NK-92 (cell line): ENCODE measurements at regions not wholly inside any gene's neighbourhood (a gene's known extent, or its start where the extent isn't known, plus 50 kb on each side); places are given as distances from the start of the nearest gene placed in this dataset.

ENCODE experiments used
- DNase-seq: peaks from one replicate; lab custom pipeline; 2025; ENCODE audit not compliant: unreplicated experiment; lab: John Stamatoyannopoulos, UW

GRCh38 chr2:16566701-16567100 is 98.9 kb downstream of the CYRIA start:
- DNase-seq, result no peak

DNA sequence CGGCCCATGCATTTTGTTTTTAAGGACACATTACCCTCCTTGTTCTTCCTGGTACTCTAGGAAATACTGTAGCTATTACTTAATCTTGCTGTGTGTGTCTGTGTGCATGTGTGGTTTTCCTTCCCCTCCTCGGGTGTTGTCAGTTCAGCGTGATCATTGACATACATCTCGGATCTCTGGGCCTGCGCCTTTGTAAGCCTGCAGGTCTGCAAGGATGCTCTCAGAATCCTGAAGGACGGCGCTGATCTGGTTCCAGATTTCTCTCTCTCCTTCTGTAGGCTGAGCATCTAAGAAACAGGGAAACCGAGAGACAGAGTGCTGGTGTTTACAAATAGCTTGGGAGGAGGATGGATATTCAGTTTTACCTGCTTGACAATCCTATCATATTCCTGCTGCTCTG is 100.2 kb downstream of the CYRIA start:
- DNase-seq, result no peak

DNA sequence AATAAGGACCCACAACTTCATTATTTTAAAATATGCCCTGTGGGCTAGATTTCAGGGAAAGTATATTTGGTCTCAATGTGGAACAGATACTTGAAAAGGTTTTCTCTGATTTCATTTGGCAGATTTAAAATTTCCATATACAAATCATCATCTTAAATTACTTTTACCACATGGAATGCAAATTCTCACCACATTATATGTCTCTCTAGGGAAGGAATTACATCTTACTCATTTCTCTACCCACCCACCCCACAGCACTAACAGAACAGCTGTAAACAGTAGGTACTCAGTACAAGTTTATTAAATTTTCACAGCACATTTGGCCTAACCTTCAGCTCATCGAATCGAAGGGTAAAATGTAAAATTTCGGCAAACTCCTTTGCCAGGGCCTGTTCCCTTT is 104.0 kb downstream of the CYRIA start:
- no peak for DNase-seq

DNA sequence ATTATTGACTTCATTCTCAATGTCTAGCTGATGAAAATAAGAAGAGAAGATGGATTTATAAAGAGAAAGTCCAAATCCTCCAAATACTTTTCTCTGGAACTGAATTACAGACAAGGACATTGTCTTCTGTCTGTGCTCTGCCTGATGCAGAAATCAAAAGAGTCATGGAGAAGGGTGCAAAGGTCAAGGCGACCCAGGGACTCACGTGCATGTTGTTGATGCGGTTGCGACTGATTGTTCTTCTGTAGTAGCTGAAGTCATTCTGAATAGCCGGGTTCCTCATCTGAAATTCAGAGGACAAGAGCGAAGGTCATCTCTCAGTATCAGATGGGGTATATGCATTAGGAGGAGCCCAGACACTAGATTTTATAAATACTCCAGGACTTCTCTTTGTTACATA is 104.4 kb downstream of the CYRIA start:
- no peak for DNase-seq

DNA sequence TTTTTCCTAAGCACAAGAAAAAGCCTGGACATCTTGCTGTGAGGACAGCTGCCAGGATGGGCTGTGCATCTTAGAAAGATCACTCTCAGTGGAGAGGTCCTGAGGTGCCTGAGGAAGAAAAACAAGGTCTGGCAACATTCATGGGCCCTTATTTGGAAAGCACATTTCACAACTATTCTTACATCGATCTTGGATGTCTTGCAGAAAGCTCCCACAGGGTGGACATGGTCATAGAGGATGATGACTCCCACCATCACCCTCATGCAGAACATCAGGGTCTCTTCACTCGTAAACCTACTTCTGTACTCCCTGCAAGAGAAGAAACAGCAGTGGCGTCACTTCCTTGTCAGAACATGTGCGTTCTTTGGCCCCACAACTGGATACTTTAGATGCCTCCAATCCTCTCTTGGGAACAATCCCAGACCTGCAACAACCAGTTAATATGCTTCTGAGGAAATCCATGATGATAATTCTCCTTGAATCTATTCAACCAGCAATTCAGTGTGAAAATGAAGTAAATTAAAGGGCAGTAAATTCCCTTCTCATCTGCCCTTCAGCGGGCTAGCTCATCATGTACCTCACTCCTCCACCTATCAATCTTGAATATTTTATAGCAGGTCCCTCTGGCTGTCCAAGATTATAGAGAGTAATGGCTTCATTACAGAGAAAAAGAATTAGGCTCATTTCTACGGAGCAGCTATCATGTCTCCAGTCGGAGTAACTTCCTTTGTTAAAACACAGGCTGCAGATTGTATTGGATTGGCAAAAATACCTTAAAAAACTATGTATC is 106.2 kb downstream of the CYRIA start:
- no peak for DNase-seq

DNA sequence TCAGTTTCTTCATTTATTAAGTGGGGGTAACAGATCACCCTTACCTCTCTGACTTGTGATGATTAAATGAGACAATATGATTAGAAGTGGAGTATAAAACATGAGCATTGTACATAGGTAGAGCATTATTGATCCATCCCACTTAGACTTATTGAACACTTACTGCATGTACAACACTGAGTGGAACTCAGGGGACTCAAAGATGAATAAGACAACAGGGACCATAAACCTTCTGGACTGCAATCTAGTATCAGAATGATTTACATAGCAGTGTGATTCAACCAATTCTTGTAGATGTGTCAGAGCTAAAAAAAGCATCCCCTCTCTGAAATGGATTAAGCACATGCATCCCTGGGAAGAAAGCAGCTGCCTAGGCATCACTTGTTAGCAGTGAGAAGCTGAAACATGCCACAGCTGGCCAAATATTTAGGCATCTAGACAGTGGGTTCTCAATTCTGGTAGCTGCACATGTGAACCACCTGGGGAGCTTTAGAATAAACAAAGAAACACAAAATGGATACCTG is 111.5 kb downstream of the CYRIA start:
- no peak for DNase-seq

DNA sequence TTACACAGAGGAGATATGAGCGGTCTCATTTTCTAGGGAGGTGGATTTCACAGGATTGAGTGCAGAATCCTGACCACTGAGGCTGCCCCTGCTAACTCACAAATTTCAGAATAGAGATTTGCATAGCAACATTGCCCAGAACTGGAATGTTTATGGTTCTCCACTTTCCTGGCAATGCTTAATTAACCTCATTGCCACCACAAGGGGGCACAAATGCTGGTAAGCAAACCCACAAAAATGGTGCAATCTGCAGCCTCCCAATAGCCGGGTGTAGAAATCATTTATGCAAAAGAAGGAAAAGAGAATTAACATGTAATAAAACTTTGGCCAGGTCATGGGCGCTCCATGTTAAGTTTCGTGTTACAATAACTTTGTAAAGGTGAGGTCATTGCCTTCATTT is 112.4 kb downstream of the CYRIA start:
- no peak for DNase-seq

GRCh38 chr2:16552202-16552601 is 113.4 kb downstream of the CYRIA start:
- DNase-seq, result no peak

- no peak for DNase-seq
Observed at GRCh38 chr2:16548036-16548435, 117.6 kb downstream of the CYRIA start.

DNA sequence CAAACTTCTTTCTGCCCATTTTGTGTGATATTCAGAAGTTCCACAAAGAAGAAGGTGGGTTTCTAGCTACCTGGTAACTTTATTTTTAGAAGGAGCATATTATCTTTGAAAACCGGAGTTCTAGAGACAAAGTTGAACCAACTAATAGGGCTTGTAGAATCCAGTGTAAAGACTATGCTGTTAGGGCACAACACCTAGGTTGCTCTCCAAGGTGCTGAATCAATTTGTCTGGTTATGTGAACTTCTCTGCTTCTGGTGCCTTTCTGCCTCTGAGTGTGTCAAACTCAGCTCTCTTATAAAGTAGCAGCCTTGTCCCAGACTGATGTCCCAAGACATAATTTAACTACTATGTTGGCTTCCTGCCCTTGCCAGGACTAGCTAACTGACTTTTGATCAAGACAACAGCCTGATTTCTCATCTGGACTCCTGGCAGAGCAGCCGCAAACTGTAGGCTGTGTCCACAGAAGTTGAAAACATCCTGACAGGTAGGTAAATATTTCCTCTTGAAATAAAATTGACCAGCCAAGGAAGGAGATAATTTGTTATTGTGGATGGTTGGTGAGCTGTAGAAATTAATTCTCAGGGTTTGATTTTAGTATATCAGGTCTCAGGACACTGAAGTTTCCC is 119.4 kb downstream of the CYRIA start:
- DNase-seq, result no peak

GRCh38 chr2:16538707-16539106 is 126.9 kb downstream of the CYRIA start:
- no peak for DNase-seq

DNA sequence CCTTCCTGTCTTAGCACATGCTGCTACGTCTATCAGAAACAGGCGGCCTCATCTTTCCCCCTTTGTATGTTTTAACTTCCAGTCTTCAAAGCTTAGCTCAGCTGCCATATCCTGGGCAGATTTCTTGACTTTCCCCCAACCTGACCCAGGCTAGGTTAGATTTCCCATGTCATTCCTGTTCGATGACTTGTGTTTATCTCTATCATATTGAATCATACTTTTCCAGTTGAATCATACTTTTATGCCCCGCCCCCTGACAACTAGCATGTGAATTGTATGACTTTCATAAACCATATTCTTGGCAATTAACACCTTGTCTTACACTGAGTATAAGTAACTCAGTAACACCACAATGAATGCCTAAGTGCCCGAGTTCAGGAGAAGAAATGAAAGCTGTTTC is 128.3 kb downstream of the CYRIA start:
- DNase-seq, result no peak

DNA sequence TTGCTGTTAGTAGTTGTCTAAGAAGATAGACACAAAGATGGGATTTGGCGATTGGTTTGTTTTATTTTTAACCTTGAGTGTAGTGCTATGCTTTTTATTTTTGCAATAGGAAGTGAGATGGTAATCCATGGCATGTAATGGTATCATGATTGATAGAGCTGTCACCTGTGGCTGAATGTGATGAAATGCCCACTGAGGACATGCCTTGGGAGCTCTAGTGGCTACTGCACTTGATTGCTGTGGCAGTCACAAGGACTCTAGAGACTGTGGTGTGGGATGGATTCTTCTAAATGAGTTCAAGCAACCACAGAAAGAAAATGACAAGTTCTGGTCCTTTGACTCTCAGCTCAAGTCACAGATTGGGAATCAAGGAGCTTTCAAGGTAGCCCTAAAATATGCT is 139.4 kb downstream of the CYRIA start:
- no peak for DNase-seq

- no peak for DNase-seq
Observed at GRCh38 chr2:16525265-16525887, 140.3 kb downstream of the CYRIA start.

- DNase-seq, result no peak
Observed at GRCh38 chr2:16523711-16524110, 141.9 kb downstream of the CYRIA start.

GRCh38 chr2:16522031-16522831 is 143.4 kb downstream of the CYRIA start:
- DNase-seq, result no peak

DNA sequence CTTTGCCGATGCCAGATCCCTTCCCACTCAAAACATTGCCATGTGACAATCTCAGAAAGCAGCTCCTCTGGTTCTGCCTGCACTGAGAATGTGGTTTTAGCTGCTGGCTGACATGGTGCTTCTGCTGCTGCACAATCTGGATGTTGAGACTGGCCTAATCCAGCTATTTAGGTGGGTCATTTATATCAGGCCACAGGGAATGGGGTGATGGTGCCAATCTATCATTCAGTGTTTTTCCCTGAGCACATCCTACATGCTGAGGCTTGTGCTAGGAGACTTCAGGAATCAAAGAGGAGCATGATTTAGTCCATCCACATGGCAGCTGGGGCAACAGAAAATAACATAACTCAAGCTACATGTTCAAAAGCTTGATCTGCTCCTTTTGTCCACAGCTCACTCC is 144.7 kb downstream of the CYRIA start:
- no peak for DNase-seq

DNA sequence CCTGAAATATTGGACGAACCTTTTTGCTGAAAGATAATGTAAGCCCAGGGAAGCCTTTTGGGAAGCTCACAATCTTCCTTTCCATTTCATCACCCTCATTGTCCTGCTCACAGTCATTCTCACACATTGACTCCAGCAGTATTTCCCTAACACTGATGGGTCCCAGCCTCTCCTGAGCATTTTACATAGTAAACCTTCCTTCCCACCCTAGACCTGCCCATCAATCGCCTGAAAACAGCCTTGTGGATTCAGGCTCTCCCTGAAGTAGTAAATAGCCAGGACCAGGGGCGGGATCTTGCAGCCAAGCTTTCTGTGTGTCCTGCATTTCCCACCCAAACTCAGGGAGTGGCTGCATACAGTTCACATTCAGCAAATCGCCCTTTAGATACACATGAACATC is 149.9 kb downstream of the CYRIA start:
- no peak for DNase-seq

GRCh38 chr2:16513626-16514025 is 152.0 kb downstream of the CYRIA start:
- no peak for DNase-seq

DNA sequence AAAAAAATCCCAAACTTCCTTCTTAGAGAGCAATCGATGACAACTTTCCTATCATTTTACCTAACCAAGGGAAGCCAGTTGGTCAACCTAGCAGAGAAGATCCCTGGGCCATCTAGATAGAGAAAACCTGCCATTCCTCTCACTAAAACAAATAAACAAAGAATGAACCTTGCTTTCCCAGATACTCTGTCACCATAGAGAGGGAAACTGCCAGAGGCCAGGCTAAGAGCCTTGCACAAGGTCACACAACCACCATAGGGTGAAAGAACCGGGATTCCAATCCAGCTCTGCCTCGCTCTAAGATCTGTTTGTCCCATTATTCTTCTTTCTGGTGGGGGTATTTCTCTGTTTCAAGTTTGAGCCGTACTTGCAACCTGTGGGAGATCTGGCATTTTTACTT is 154.6 kb downstream of the CYRIA start:
- no peak for DNase-seq

DNA sequence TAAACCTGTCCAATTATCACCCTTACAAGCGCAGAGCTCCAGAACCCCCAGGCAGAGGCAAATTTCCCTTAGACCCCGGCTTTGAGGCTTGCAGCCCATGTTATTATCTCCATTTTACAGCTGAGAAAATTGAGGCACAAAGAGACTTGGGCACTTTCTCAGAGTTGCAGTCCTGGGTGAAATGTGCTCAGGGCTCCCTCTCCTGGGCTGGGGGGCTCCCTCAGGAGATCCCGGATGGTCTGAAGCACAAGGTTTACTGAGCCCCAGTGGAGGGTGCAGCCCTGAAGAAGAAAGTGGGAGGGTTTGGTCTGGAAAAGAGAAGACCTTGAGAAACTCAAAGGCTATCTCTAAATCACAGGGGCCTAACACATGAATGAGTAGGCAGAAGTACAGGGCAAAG is 156.6 kb downstream of the CYRIA start:
- no peak for DNase-seq
